Endothelial cell of umbilical vein (primary cell): ENCODE measurements at regions not wholly inside any gene's neighbourhood (a gene's known extent, or its start where the extent isn't known, plus 50 kb on each side); places are given as distances from the start of the nearest gene placed in this dataset.

Experiments used
- BruUV-seq: library from RNA; stranded (reverse); fragments of 400-500 nt; replicated peaks from 2 replicates; lab custom pipeline; 2021; lab: Mats Ljungman, UMichigan
- CTCF ChIA-PET: fragments of 300-600, 350-600 bp; sonication (Branson Sonifier 250); formaldehyde crosslinking; loops from one replicate; lab custom pipeline; 2021; ENCODE audit warnings: antibody characterized with exemption, inconsistent platforms; lab: Charles Lee
- POLR2A ChIA-PET: fragments of 300-600, 350-600 bp; sonication (Branson Sonifier 250); formaldehyde crosslinking; loops from one replicate; lab custom pipeline; 2021; ENCODE audit warnings: antibody characterized with exemption, inconsistent platforms; lab: Charles Lee
- DNase-seq: peaks from one replicate; pipeline ENCODE4 v3.0.0-alpha.2; 2011; ENCODE audit warnings: low read depth, low spot score
- FAIRE-seq: peaks from 2 replicates; lab custom pipeline; 2011; peaks lifted over from hg19 to GRCh38; lab: Jason Lieb, UNC
- H2AFZ ChIP-seq: 2 replicates; pipeline ENCODE4 v1.6.0; 2012; ENCODE audit warnings: low read depth, low read length, control low read depth, inconsistent platforms
- H3K27ac ChIP-seq: 2 replicates; pipeline ENCODE4 v1.5.1; 2011; ENCODE audit warnings: low read depth, mild to moderate bottlenecking, control low read depth, low read length, moderate library complexity; ENCODE audit not compliant: insufficient read depth
- H3K27me3 ChIP-seq, 2 experiments: 2 replicates each; pipeline versions ENCODE4 v1.6.0 to v1.6.1; 2011; ENCODE audit warnings: low read length in 2 of 2, mixed read lengths in 1 of 2; ENCODE audit not compliant: control insufficient read depth in 2 of 2, insufficient read depth in 2 of 2
- H3K36me3 ChIP-seq, 2 experiments: 2 replicates in 1 of 2; 3 replicates in 1 of 2; pipeline ENCODE4 v1.5.1; 2011; ENCODE audit warnings: low read length in 2 of 2, mild to moderate bottlenecking in 1 of 2, moderate library complexity in 1 of 2; ENCODE audit not compliant: control insufficient read depth in 2 of 2, insufficient read depth in 2 of 2; ENCODE audit errors: extremely low read depth in 1 of 2
- H3K4me1 ChIP-seq: 3 replicates; pipeline ENCODE4 v1.5.1; 2011; ENCODE audit warnings: mild to moderate bottlenecking, low read length; ENCODE audit not compliant: control insufficient read depth, insufficient read depth; ENCODE audit errors: extremely low read depth
- H3K4me2 ChIP-seq: 2 replicates; pipeline ENCODE4 v1.6.1; 2011; ENCODE audit warnings: low read length, control low read depth, mixed read lengths; ENCODE audit not compliant: insufficient read depth
- H3K4me3 ChIP-seq, 3 experiments: fragments of 200-600 bp in 1 of 3; sonication (generic), shearing (Covaris generic) in 1 of 3; replicated peaks in 1 of 3; 2 replicates each; pipeline ENCODE4 v1.5.1; 2011 to 2016; ENCODE audit warnings: control low read depth in 3 of 3, low read length in 3 of 3, mild to moderate bottlenecking in 2 of 3, inconsistent platforms in 1 of 3, low read depth in 1 of 3, moderate library complexity in 1 of 3; ENCODE audit not compliant: insufficient read depth in 1 of 3
- H3K79me2 ChIP-seq: 2 replicates; pipeline ENCODE4 v1.6.0; 2012; ENCODE audit warnings: low read length, inconsistent platforms; ENCODE audit not compliant: control insufficient read depth, insufficient read depth
- H3K9ac ChIP-seq: replicated peaks from 2 replicates; pipeline ENCODE3; 2011; ENCODE audit warnings: low read length, control low read depth; ENCODE audit not compliant: insufficient read depth; ENCODE audit errors: extremely low read depth
- H3K9me1 ChIP-seq: replicated peaks from 3 replicates; pipeline ENCODE4 v1.6.0; 2011; ENCODE audit warnings: mild to moderate bottlenecking, low read length; ENCODE audit not compliant: control insufficient read depth, insufficient read depth; ENCODE audit errors: extremely low read depth
- H3K9me3 ChIP-seq: replicated peaks from 2 replicates; pipeline ENCODE4 v1.5.1; 2012; ENCODE audit warnings: low read length, inconsistent platforms; ENCODE audit not compliant: control insufficient read depth, insufficient read depth
- H4K20me1 ChIP-seq: replicated peaks from 2 replicates; pipeline ENCODE3; 2011; ENCODE audit warnings: mild to moderate bottlenecking, low read length; ENCODE audit not compliant: control insufficient read depth, insufficient read depth; ENCODE audit errors: extremely low read depth
- CTCF ChIP-seq, 2 donors: IDR thresholded peaks; 1 replicate in 1 of 2; 2 replicates in 1 of 2; pipeline ENCODE4 v1.5.1; 2011; ENCODE audit warnings: low read length in 2 of 2, mild to moderate bottlenecking in 2 of 2, moderate library complexity in 2 of 2, control low read depth in 1 of 2, inconsistent platforms in 1 of 2, low read depth in 1 of 2; ENCODE audit not compliant: insufficient read depth in 1 of 2; ENCODE audit errors: extremely low read depth in 1 of 2
- EZH2 ChIP-seq: IDR thresholded peaks from 2 replicates; pipeline ENCODE4 v1.6.1; 2012; ENCODE audit warnings: borderline replicate concordance, low read depth, mild to moderate bottlenecking, moderate library complexity, low read length, inconsistent platforms; ENCODE audit not compliant: severe bottlenecking
- FOS ChIP-seq: IDR thresholded peaks from 2 replicates; pipeline ENCODE4 v1.6.1; 2011; ENCODE audit warnings: mild to moderate bottlenecking, low read length, moderate library complexity, borderline replicate concordance; ENCODE audit not compliant: insufficient read depth
- GATA2 ChIP-seq: IDR thresholded peaks from 2 replicates; pipeline ENCODE4 v1.7.0; 2011; ENCODE audit warnings: low read depth, mild to moderate bottlenecking, moderate library complexity, mixed read lengths, low read length; ENCODE audit not compliant: insufficient read length, insufficient read depth
- JUN ChIP-seq: IDR thresholded peaks from 2 replicates; pipeline ENCODE4 v1.6.1; 2011; ENCODE audit warnings: borderline replicate concordance, low read depth; ENCODE audit not compliant: insufficient read length, insufficient read depth
- MAX ChIP-seq: IDR thresholded peaks from 2 replicates; pipeline ENCODE4 v1.6.1; 2011; ENCODE audit not compliant: insufficient read depth, insufficient read length
- MYC ChIP-seq: IDR thresholded peaks from one replicate; pipeline ENCODE4 v1.6.1; 2011; ENCODE audit warnings: mild to moderate bottlenecking, low read depth, low read length
- POLR2A ChIP-seq: IDR thresholded peaks from 2 replicates; pipeline ENCODE4 v1.6.1; 2012; ENCODE audit warnings: low read depth, mild to moderate bottlenecking, control low read depth, low read length
- POLR2AphosphoS5 ChIP-seq: IDR thresholded peaks from 2 replicates; pipeline ENCODE4 v1.6.1; 2012; ENCODE audit warnings: low read depth, mild to moderate bottlenecking, control low read depth, low read length, moderate library complexity; ENCODE audit not compliant: insufficient read depth
- dilution Hi-C: fragments of 300-500 bp; cut with MboI; formaldehyde crosslinking; loops from one replicate; pipeline ENCODE4 v1.15.0; 2019; ENCODE audit warnings: low sequenced_read_pairs; ENCODE audit not compliant: extremely low pct_ligation_motif_present
- intact Hi-C: fragments of 100-400 bp; cut with micrococcal nuclease; formaldehyde crosslinking; loops from one replicate; pipeline ENCODE4 v1.10.0; 2022

- FAIRE-seq (no peak), DNase-seq (no peak)
- Histone ChIP-seq H3K27me3 (no peaks in the 10 kb centered on the region), H3K9me1 (no peaks in the 10 kb centered on the region), H4K20me1 (no peaks in the 10 kb centered on the region), H3K27ac (no peak overlapping the region), H3K9ac (no peak overlapping the region), H3K9me3 (peaks cover 10% of the 10 kb centered on the region), H3K4me2 (no peak overlapping the region), H2AFZ (no peak overlapping the region), H3K79me2 (no peaks in the 10 kb centered on the region), H3K4me1 (no peaks in the 10 kb centered on the region), H3K36me3 (no peaks in the 10 kb centered on the region), H3K4me3 (no peak overlapping the region)
- no TSS peak for BruUV-seq
- ChIA-PET POLR2A (no interaction called here), CTCF (no interaction called here)
- TF ChIP-seq MYC (no peak), POLR2A (no peak), POLR2AphosphoS5 (no peak), GATA2 (no peak), FOS (no peak), MAX (no peak), CTCF (IDR thresholded peaks at IDR 0.05; ENCODE audit: extremely low read depth in 1 of 2, insufficient read depth in 1 of 2, low read depth in 1 of 2, low read length in 2 of 2) (no peak), JUN (no peak), EZH2 (no peak)
- dilution Hi-C loops (no loop called here), intact Hi-C loops (no loop called here)
Measured at GRCh38 chr22:49364398-49364797, 463.3 kb downstream of the BRD1 start.
